Adrenal gland (tissue), 9 donors: ENCODE measurements at regions not wholly inside any gene's neighbourhood (a gene's known extent, or its start where the extent isn't known, plus 50 kb on each side); places are given as distances from the start of the nearest gene placed in this dataset.

ENCODE experiments used
- DNase-seq, 7 donors: peaks; one replicate each; pipeline ENCODE4 v3.0.0-alpha.2; 2019 to 2020
- H3K27ac ChIP-seq, 5 donors: fragments of 200-600 bp; sonication (generic) in 4 of 5; 1 replicate in 3 of 5; 2 replicates in 2 of 5; pipeline versions ENCODE4 v1.5.1 to v1.8.0; 2016 to 2020; ENCODE audit warnings: mild to moderate bottlenecking in 1 of 5
- H3K27me3 ChIP-seq: fragments of 200-600 bp; 2 replicates; pipeline ENCODE4 v1.8.0; 2021
- H3K36me3 ChIP-seq, 2 donors: fragments of 200-600 bp; replicated peaks in 1 of 2; 1 replicate in 1 of 2; 2 replicates in 1 of 2; pipeline versions ENCODE4 v1.5.1 to v1.8.0; 2018 to 2022
- H3K4me1 ChIP-seq, 2 donors: fragments of 200-600 bp; replicated peaks in 1 of 2; 1 replicate in 1 of 2; 2 replicates in 1 of 2; pipeline versions ENCODE4 v1.5.1 to v1.8.0; 2018 to 2021
- H3K4me3 ChIP-seq, 4 donors: fragments of 200-600 bp; sonication (generic) in 3 of 4; one replicate each; pipeline ENCODE4 v1.5.1; 2016 to 2018
- H3K9me3 ChIP-seq, 3 donors: fragments of 200-600 bp; sonication (generic) in 1 of 3; replicated peaks in 1 of 3; 1 replicate in 2 of 3; 2 replicates in 1 of 3; pipeline versions ENCODE4 v1.5.1 to v1.8.0; 2016 to 2021
- POLR2A ChIP-seq, 2 donors: fragments of 450-650 bp; IDR thresholded peaks; one replicate each; pipeline ENCODE4 v1.6.1; 2017; ENCODE audit warnings: antibody characterized with exemption in 2 of 2, mild to moderate bottlenecking in 2 of 2, moderate library complexity in 1 of 2
- WGBS, 4 donors: extraction: QIAGEN DNeasy Blood & Tissue Kit in 2 of 4; methylation state at CpG; one replicate each; pipeline versions ENCODE4 v1.1.5 to v1.1.7; 2013 to 2017; 5-methylcytosine and 5-hydroxymethylcytosine counted together
- intact Hi-C, 2 donors: fragments of 100-400 bp; cut with DNase I; formaldehyde crosslinking; loops; one replicate each; pipeline versions ENCODE4 v1.14.1 to v1.15.0; 2022 to 2023
- TF ChIP-seq, protein P1 (sequence below), 6 experiments: fragments of 450-650 bp in 4 of 6; fragments of 200-600 bp in 2 of 6; sonication (generic) in 1 of 6; IDR thresholded peaks; 1 replicate in 5 of 6; 2 replicates in 1 of 6; pipeline versions ENCODE4 v1.5.1 to v1.8.0; 2016 to 2021; ENCODE audit warnings: antibody characterized with exemption in 6 of 6, mild to moderate bottlenecking in 2 of 6, moderate library complexity in 1 of 6
- donor health status: healthy with polysubstance abuse.
- donor health status: Bipolar disorder and iron deficiency.
- donor health status: DM: yes; HTN: yes; CAD: no.
- donor health status: DM: no; HTN: no; CAD: no.
- donor health status: DM: no; HTN: no; CAD: no.

DNA sequence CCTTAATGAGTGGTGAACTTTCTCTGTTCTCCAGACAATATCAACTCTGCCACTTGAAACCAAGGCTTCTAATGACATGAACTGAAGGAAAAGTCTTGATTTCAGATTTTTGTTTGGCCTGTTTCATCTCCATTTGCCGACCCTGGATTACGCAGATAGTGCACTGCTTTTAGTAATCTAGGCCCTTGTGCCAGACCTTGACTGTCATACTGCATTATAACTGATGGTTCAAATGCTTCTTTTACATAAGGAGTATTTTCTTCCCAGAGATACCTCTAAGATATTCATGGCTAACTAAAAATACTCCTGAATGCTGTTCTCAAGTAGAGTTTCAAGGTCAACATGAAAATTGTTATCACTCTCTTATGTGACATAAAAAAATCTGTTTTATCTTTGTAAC lies 238.7 kb upstream of the SEMA6A start:
- no peak for DNase-seq
- H3K9me3 ChIP-seq = no peaks in the 10 kb centered on the region
- 45 to 83% (median 48%) methylated on average over 2 of the region's 2 CpGs for WGBS, 4 donors
- no peaks in the 10 kb centered on the region for H3K27me3 ChIP-seq
- no peak overlapping the region for H3K4me3 ChIP-seq
- H3K36me3 ChIP-seq = no peaks in the 10 kb centered on the region
- no peaks in the 10 kb centered on the region for H3K4me1 ChIP-seq
- TF ChIP-seq, protein P1, sequence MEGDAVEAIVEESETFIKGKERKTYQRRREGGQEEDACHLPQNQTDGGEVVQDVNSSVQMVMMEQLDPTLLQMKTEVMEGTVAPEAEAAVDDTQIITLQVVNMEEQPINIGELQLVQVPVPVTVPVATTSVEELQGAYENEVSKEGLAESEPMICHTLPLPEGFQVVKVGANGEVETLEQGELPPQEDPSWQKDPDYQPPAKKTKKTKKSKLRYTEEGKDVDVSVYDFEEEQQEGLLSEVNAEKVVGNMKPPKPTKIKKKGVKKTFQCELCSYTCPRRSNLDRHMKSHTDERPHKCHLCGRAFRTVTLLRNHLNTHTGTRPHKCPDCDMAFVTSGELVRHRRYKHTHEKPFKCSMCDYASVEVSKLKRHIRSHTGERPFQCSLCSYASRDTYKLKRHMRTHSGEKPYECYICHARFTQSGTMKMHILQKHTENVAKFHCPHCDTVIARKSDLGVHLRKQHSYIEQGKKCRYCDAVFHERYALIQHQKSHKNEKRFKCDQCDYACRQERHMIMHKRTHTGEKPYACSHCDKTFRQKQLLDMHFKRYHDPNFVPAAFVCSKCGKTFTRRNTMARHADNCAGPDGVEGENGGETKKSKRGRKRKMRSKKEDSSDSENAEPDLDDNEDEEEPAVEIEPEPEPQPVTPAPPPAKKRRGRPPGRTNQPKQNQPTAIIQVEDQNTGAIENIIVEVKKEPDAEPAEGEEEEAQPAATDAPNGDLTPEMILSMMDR (IDR thresholded peaks at IDR 0.05) = no peak
- no peak for TF ChIP-seq POLR2A (IDR thresholded peaks at IDR 0.05)
- H3K27ac ChIP-seq = no peak overlapping the region
- intact Hi-C loops = no loop called here

DNA sequence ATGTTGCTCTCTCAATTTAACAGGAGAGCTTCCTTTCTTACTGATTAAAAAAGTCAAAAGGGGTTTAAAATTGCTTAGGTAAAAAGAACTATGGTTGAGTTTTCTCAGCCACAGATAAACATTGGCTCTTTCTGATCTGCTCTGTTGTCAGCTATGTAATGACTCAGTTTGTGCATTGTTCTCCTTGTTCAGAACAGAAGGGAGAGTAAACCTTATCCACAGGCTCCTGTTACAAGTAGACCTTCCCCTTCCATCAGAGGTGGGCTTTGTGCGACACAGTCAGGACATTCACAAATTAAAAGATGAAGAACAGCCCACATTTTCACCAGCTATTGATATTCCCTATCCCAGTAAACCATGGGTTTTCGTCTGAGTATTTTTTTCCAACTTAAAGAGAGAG lies 236.3 kb upstream of the SEMA6A start:
- Histone ChIP-seq H3K27me3 (no peaks in the 10 kb centered on the region), H3K36me3 (no peaks in the 10 kb centered on the region), H3K27ac (no peak overlapping the region), H3K4me1 (peaks cover 0 to 5% of the 10 kb centered on the region in 2 donors), H3K9me3 (no peaks in the 10 kb centered on the region), H3K4me3 (no peak overlapping the region)
- WGBS, 4 donors = 81 to 88% (median 86%) methylated on average over 2 of the region's 2 CpGs
- DNase-seq = no peak
- intact Hi-C loops = no loop called here
- no peak for TF ChIP-seq POLR2A (IDR thresholded peaks at IDR 0.05)
- TF ChIP-seq, protein P1 (IDR thresholded peaks at IDR 0.05) = no peak

DNA sequence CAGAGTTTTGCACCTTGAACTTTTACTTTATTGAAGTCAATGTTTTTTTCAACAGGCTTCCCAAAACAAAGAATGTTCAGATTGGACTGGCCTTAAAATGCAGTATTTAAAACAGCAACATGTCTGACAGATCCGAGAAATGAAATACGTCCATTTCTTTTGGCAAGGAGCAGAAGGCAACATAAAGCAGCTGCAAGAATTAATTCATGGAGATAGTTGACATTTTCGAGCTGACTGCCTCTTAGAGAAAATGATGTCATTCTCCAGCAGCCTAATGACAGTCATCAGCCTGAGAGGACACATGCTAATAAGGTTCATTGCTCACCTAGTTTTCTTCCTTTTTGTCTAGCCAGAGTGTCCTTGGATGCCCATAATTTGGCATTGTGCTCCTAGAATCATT lies 232.2 kb upstream of the SEMA6A start:
- 20 to 39% (median 31%) methylated on average over 3 of the region's 3 CpGs for WGBS, 4 donors
- Histone ChIP-seq H3K9me3 (no peaks in the 10 kb centered on the region), H3K27ac (no peak overlapping the region), H3K27me3 (no peaks in the 10 kb centered on the region), H3K36me3 (no peaks in the 10 kb centered on the region), H3K4me1 (peaks cover 0 to 5% of the 10 kb centered on the region in 2 donors), H3K4me3 (no peak overlapping the region)
- TF ChIP-seq, protein P1 (IDR thresholded peaks at IDR 0.05) = no peak
- TF ChIP-seq POLR2A (IDR thresholded peaks at IDR 0.05) = no peak
- peak in 2 of 7 donors; percentile 2 to 9 for DNase-seq
- intact Hi-C loops = no loop called here

DNA sequence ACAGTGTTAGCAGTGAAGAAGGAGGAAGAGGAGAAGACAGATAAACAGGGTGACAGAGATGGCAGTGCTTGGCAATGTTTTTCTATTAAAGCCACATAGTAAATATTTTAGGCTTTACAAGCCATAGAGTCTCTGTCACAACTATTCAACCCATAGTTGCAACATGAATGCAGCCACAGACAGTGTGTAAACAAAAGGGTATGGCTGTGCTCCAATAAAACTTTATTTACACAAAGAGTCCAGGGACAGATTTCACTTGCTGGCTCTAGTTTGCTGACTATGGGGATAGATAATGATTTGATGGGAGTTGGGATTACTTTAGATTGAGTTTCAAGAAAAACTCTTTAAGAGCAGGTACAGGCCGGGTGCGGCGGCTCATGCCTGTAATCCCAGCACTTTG lies 224.8 kb upstream of the SEMA6A start:
- H3K27ac ChIP-seq = no peak overlapping the region
- 93 to 99% (median 97%) methylated on average over 3 of the region's 3 CpGs for WGBS, 4 donors
- H3K4me1 ChIP-seq = no peaks in the 10 kb centered on the region
- H3K36me3 ChIP-seq = no peaks in the 10 kb centered on the region
- no peak overlapping the region for H3K4me3 ChIP-seq
- no peaks in the 10 kb centered on the region for H3K27me3 ChIP-seq
- DNase-seq = no peak
- TF ChIP-seq, protein P1 (IDR thresholded peaks at IDR 0.05) = no peak
- no peak for TF ChIP-seq POLR2A (IDR thresholded peaks at IDR 0.05)
- intact Hi-C loops = no loop called here
- H3K9me3 ChIP-seq = no peaks in the 10 kb centered on the region
